Erythroblast (primary cell): ENCODE measurements at regions not wholly inside any gene's neighbourhood (a gene's known extent, or its start where the extent isn't known, plus 50 kb on each side); places are given as distances from the start of the nearest gene placed in this dataset.

Source experiments
- GATA1 ChIP-seq: IDR thresholded peaks from 2 replicates; pipeline ENCODE4 v1.6.1; 2011; ENCODE audit warnings: low read depth, mild to moderate bottlenecking, control low read depth, low read length, moderate library complexity
- POLR2A ChIP-seq: IDR thresholded peaks from 2 replicates; pipeline ENCODE4 v1.6.1; 2011; ENCODE audit warnings: mild to moderate bottlenecking, low read length

DNA sequence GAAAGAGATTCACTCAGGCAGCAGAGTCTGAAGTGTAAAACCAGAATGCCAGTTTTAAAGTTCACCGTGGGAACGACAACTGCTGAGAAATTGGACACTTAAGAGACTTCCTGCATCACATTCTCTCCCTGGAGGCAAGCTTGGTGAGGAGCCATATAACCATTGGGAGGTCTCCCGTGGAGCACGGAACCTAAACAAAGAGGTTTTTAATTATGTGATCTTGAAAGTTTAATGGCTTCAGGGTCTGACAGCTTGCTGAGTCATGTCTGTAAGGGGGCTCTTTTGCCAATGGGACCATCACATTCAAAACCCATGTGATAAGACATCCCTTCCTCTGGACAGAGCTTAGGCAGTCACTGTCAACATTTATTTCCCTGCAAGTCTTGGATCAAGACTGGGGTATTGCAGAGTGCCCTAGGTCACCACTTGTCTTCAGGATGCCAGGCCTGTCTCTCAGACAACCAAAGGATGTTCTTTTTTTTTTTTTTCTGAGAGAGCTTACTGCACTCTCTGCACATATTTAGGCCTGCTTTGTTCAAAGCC lies 674.4 kb downstream of the TYW1 start:
- no peak for TF ChIP-seq POLR2A
- TF ChIP-seq GATA1: no peak
